GM21737 (cell line): ENCODE measurements at regions not wholly inside any gene's neighbourhood (a gene's known extent, or its start where the extent isn't known, plus 50 kb on each side); places are given as distances from the start of the nearest gene placed in this dataset.

ENCODE experiments used
- ATAC-seq: cut with Tn5 transposase; IDR thresholded peaks from one replicate; pipeline ENCODE4 v1.9.1; 2021; ENCODE audit warnings: mild to moderate bottlenecking, moderate library complexity; ENCODE audit not compliant: unreplicated experiment

- no peak for ATAC-seq
Observed at GRCh38 chr22:48347311-48347710, 1480.4 kb downstream of the BRD1 start.

DNA sequence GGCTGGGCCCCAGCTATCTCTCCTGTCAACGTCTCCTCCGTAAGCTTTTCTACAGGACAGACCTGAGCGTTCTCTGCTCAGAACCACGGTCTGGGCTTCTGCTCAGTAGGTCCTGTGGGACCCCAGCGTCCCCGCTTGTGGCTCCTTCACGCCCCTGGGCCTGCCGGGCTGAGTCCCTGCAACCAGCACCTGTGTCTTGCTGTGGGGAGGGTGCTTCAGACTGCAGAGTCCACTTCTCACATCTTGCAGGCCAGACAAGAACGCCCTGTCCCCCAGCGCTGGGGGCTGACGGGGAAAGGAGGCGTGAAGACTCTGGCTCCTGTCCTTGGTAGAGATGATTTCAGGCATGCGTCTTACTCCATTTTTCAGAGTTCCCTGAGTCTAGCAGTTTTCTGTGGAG is 1480.8 kb downstream of the BRD1 start:
- no peak for ATAC-seq

DNA sequence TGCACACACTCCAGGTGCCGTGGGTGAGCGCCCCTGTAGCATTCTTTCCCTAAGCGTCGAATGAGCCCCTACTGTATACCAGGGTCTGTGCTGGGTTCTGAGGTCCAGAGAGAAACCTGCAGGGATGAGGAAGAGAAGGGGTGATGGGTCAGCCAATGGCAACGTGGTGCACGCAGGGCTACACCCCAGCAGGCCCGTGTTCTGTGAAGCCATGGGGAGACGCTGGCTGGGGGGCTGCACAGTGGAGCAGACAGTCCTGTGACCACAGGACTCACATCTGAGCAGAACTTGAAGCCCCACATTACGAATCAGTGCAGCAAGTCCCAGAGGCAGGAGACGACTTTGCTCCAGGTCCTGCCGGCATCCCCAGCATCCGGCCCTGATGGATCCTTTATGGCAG is 1481.4 kb downstream of the BRD1 start:
- ATAC-seq = no peak

DNA sequence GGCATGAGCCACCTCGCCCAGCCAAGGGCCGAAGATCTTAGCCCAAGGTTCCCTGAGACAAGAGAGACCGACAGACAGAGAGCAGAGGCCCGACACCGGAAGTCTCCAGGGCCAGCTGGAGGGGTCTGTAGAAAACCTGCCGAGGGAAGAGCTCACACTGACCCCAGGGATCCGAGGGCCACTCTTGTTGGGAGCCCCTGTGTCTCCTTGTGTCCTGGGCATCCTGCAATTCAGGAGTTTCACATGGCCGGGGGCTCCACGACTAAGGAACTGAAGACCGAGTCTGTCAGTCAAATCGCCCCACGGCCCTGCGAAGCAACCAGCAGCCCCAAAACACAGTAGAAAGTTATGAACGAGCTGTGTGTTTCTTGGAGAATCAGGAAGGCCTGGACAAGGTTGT is 1482.0 kb downstream of the BRD1 start:
- no peak for ATAC-seq

DNA sequence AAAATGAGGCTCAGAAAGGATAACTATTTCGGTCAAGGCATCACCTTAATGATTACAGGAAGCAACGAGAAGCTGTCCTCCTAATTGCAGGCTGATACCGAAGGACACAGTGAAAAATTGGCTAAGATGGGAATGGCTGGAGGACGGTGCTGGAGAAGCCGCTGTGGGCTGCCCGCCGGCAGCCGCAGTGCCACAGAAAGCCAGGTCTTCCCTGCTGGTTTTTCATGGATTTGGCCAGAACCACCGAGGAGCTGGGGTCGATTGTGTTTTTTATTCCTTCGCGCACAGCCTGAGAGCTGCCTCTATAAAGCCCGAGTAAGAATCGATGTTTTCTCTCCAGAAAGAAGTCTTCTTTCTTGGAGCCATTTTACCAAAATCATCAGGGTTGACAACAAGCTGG is 1484.2 kb downstream of the BRD1 start:
- ATAC-seq = no peak

DNA sequence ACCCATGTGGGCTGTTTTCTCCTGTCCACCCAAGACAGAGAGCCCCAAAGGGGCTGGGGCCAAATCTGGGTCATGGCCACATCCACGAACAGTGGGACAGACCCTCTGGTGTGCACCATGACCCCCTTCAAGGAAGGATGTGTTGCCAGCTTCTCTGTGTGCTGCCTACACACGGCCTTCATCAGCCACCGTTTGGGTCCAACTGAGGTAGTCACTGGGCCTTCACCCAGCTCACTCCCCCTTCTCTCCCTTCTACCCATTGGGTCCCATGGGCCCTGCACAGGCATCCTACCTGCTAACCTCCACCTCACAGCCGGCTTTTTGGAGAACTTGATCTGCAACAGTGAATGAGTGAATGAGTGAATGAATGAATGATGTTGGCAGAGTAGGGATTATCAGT is 1484.9 kb downstream of the BRD1 start:
- ATAC-seq = no peak

DNA sequence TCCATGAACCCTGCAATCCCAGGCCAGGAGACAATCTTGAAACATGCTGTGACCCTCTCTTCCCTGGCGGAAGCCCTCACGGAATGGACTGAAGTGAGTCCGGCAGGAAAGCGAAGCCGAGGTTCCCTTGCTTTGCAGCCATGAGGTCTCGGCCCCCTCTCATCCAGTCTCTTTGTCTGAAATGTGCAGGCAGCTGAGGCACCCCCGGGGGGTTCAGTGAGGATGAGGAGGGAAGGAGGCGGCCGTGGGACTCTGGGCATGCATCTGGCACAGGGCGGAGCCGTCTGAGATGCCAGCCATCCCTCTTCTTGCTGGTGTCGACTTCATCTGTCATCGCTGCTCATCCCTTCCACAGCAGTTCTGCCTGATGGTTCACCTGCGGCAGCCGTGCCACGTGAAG is 1485.7 kb downstream of the BRD1 start:
- no peak for ATAC-seq

DNA sequence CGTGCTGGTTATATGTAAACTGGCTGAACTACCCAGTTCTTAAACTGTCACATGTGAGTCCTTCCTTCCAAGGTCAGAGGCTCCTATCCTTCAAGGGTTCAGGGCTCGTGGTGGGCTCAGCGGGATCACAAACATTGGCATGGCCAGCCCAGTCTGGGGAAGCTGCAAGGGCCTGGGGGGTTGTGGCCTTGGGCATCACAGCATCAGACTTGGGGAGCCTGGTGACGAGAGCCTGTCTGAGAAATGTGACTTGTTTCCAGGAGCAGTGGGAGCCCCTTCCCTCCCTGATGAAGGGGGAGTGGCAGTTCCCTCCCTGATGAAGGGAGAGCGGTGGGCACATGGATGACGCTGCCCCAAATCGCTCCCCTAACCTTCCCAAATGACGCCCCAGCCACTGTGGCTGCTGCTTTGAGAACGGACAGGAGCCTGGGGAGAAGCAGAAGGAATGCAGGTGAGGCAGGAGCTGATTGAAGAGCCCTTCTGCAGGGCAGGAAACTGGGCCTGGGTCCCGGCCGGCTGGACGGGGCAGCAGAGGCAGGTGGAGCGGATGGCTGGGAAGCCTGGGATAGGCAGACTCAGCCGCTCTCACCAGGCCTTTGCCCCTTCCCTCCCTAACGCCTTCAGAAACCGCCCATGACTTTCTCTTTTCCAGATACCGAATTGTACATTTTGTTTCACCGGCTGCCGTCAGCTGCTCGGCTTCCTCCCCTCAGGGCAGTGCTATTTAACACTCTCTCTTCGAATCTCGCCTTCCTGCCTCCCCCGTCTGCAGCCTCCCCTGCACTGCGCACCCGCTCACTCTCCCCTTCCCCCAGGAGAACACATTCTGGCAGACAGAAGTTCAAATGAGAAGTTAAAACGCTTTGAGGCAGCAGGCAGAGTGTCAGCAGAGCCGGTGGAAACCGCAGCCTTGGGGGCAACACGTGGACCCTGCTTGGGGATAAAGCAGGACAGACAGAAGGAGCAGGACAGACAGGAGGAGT is 1486.7 kb downstream of the BRD1 start:
- ATAC-seq = no peak

- ATAC-seq = no peak
Observed at GRCh38 chr22:48340191-48340590, 1487.5 kb downstream of the BRD1 start.

GRCh38 chr22:48338793-48339705 is 1488.6 kb downstream of the BRD1 start:
- ATAC-seq = no peak

DNA sequence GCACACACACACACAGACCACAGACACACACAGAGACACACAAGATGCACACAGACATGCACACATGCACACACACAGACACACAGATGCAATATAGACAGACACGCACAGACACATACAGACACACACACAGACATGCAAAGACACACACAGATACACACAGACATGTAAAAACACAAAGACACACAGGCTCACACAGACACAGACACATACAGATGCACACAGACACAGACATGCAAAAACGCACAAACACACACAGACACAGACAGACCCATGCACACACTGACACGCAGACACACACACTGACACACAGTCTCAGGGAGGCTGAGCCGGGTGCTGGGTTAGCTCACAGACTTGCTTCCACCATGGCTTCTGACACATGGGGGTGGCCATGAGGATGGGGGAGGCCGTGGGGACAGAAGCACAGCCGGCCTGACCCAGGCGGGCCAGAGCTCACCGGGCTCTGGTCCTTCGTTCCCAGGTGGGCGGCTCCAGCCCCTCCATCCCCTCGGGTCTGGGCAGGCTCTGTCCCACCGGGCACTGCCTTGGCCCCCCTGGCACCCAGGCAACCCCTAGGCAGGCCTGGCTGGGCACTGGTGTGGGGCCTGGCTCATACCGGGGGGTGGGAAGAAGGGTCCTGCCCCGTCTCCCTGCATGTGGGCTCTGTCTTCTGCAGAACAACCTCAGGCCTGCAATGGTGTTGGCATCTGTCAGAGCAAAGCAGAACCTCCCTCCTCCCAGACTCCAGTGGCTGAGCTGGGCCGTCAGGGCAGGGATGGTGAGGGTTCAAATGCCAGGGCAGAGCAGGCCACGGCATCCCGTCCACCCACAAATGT is 1489.5 kb downstream of the BRD1 start:
- no peak for ATAC-seq

GRCh38 chr22:48336339-48337060 is 1491.2 kb downstream of the BRD1 start:
- ATAC-seq = no peak

DNA sequence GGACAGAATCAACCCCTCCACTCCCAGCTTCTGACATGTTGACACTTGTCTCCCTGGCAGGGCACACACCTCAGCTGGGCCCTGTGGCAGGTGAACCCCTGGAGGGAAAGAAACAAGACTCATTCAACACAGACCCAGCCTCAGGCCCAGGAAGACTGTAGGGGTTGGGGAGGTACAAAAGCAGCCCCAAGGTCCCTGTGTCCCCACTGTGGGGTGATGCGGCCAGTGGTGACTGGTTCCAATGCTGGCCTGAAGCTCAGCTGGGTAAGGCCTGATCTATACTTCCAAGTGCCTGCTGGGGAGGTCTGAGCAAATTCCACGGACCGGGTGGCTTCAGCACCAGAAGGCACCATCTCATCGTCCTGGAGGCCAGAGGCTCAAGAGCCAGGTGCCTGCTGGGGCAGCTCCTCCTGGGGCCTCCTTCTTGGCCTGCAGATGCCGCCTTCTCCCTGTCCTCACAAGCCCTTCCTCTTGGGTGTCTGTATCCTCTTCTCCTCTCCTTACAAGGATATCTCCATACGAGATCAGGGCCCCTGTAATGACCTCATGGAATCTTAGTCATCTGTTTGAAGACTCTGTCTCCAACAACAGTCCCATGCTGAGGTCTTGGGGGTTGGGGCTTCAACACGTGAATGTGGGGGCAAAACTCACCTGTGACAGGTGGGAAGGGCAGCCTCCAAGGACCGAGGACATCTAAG is 1492.1 kb downstream of the BRD1 start:
- no peak for ATAC-seq

DNA sequence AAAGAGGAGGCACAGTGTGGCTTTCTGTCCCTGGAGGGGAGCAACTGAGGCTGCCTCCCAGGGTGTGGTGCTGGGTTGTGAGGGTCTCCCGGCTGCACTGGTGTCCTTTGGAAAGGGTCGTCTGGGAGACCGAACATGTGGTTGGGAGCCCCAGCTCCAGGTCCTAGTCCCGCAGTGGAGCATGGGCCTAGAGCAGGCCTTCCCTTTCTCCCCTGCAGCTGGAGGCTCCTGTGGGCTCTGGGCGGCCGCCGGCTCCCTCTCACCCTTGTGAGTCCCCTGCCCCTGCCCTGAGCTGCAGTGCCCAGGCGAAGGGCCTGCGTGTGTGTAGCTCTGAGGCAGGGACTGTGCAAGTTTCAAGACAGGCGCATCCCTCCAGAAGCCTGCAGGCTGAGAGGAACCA is 1492.7 kb downstream of the BRD1 start:
- ATAC-seq = no peak

DNA sequence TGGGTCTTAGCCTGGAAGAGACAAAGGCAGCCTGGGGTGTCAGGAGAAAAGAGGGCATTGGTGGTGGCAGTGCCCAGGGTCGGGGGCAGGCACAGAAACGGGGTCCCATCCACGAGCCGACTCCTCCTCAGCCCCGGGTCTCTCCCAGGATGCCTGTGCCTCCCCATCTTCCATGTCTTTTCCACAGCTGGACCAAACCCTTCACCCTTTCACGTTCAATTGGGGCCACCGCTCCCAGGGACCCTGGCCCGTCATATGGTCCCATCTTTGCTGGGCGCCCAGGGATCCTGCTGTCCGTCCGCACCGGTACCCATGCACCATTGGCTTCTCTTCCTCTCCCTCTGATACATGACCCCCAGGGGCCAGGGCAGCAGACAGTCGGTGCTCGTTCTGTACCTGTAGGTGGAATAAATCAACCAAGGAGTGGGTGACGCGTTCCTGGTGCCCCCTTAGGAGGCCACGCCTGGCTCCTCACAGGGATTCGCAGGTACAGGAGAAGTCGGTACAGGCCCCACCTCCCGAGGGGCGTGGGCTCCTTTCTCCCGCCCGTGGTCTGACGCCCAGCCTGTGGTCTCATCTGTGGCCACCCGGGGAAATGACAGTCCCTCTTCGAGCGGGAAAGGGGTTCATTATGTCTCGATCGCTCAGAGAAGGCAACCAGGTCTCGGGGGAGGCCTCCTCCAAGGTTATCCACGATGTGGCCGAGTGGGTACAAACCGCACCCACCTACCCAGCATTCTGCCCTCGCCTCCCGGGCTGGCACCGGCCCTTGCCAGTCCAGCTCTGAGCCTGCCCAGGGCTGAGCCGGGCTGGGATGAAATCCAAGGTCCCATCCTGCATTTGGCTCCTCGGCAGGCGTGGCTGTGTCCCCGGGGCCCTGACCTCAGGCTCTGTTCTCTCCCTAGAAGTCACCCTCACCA is 1493.6 kb downstream of the BRD1 start:
- ATAC-seq = no peak

DNA sequence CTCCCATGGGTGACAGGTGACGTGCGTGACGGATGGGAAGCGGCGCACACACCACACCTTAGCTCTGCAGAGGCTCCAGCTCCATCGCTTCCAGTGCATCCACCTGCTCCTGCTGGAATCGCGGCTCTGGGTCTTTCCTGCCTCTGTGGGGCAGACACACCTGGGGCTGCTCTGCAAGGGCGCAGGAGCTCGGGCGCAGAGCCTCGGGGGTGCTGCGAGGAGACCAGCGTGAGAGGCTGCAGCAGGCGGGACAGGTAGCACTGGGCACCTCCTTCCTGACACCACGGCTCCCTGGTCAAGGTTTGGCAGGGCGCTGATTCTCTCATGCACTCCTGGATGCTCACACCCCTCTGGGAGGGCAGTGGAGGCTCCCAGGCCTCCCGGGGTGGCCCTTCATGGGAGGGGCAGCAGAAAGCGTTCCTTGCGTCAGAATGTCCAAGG is 1494.3 kb downstream of the BRD1 start:
- no peak for ATAC-seq

DNA sequence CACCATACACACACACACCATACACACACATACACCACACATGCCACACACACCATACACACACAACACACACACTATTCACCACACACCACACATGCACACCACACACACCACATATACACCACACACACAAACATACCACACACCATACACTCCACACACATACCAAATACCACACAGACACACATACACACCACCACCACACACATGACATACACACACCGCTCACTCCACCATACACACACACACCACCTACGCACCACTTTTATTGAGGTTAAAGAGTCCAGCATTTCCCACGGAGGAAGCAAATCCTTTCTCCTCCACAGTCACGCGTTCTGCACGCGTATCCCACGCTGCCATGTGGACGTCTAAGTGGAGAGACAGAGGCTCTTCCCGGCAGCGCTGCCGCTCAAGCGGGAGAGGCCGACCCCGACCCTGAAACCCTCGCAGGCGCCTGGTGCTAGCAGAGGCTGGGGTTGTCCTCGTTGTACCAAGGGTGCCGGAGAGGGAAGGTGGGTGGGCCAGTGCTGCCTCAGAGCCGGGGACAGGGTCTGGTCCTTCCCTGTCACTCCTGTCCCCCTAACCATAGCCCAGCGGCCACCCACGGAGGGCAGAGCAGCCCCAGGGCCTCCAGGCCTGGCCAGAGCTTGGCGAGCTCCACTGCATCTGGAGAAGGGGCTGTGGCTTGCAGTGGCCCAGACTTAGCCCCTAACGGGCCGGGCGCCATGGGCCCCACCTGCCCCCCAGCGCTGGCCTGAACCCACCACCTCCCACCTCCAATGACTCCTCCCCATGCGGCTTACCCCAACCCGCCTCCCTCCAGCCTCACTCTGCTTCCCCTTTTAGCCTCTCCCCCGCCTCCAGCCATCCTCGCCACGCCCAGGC is 1495.0 kb downstream of the BRD1 start:
- ATAC-seq = no peak
